OCI-LY1 (cell line): ENCODE measurements at regions not wholly inside any gene's neighbourhood (a gene's known extent, or its start where the extent isn't known, plus 50 kb on each side); places are given as distances from the start of the nearest gene placed in this dataset.

Experiments
- H2AFZ ChIP-seq: fragments of 200-600 bp; sonication (generic), shearing (Covaris generic); 2 replicates; pipeline ENCODE4 v1.6.0; 2014; ENCODE audit warnings: antibody characterized with exemption, mild to moderate bottlenecking, low read length
- H3F3A ChIP-seq: fragments of 200-600 bp; sonication (generic), shearing (Covaris generic); 2 replicates; pipeline ENCODE4 v1.6.0; 2014; ENCODE audit warnings: mild to moderate bottlenecking, antibody characterized with exemption, low read length, moderate library complexity; ENCODE audit not compliant: insufficient read depth
- H3K27ac ChIP-seq: fragments of 200-600 bp; sonication (generic); 2 replicates; pipeline ENCODE4 v1.5.1; 2014; ENCODE audit warnings: low read length, mixed run types, mild to moderate bottlenecking, low read depth; ENCODE audit not compliant: poor library complexity, severe bottlenecking
- H3K27me3 ChIP-seq: fragments of 200-600 bp; sonication (generic); 2 replicates; pipeline ENCODE4 v1.6.0; 2014; ENCODE audit warnings: antibody characterized with exemption, mild to moderate bottlenecking, low read length, moderate library complexity; ENCODE audit not compliant: insufficient read depth
- H3K36me3 ChIP-seq: fragments of 200-600 bp; sonication (generic); 2 replicates; pipeline ENCODE4 v1.6.1; 2014; ENCODE audit warnings: mild to moderate bottlenecking, antibody characterized with exemption, low read length, moderate library complexity, mixed read lengths; ENCODE audit not compliant: insufficient read depth
- H3K4me1 ChIP-seq: fragments of 200-600 bp; sonication (generic); 2 replicates; pipeline ENCODE4 v1.5.1; 2014; ENCODE audit warnings: mild to moderate bottlenecking, low read length, moderate library complexity; ENCODE audit not compliant: insufficient read depth, severe bottlenecking
- H3K4me2 ChIP-seq: fragments of 200-600 bp; sonication (generic), shearing (Covaris generic); 2 replicates; pipeline ENCODE4 v1.6.1; 2014; ENCODE audit warnings: low read length
- H3K4me3 ChIP-seq: fragments of 200-600 bp; sonication (generic); 2 replicates; pipeline ENCODE4 v1.5.1; 2014; ENCODE audit warnings: low read length, low read depth, mild to moderate bottlenecking, mixed read lengths; ENCODE audit not compliant: poor library complexity, severe bottlenecking
- H3K79me2 ChIP-seq: fragments of 200-600 bp; shearing (Covaris generic); 2 replicates; pipeline ENCODE4 v1.6.1; 2016; ENCODE audit warnings: mixed run types, low read length, mixed read lengths; ENCODE audit not compliant: insufficient read depth
- H3K9ac ChIP-seq: fragments of 200-600 bp; sonication (generic), shearing (Covaris generic); 2 replicates; pipeline ENCODE4 v1.6.1; 2014; ENCODE audit warnings: mild to moderate bottlenecking, low read length, mixed read lengths
- H3K9me2 ChIP-seq: fragments of 200-600 bp; sonication (generic), shearing (Covaris generic); 2 replicates; pipeline ENCODE4 v1.6.1; 2014; ENCODE audit warnings: low read depth, mild to moderate bottlenecking, low read length, mixed read lengths
- H3K9me3 ChIP-seq: fragments of 200-600 bp; shearing (Covaris generic); 2 replicates; pipeline ENCODE4 v1.6.1; 2014; ENCODE audit warnings: low read length, mixed read lengths
- H4K20me1 ChIP-seq: fragments of 200-600 bp; sonication (generic), shearing (Covaris generic); 2 replicates; pipeline ENCODE4 v1.6.0; 2016; ENCODE audit warnings: mild to moderate bottlenecking, low read length; ENCODE audit not compliant: insufficient read depth
- EZH2 ChIP-seq: fragments of 200-600 bp; sonication (generic), shearing (Covaris generic); IDR thresholded peaks from 2 replicates; pipeline ENCODE4 v1.8.0; 2017; ENCODE audit warnings: borderline replicate concordance, mixed run types, mild to moderate bottlenecking, antibody characterized with exemption, low read length, moderate library complexity, mixed read lengths
- TF ChIP-seq, protein P1 (sequence below): fragments of 200-600 bp; sonication (generic), shearing (Covaris generic); IDR thresholded peaks from 2 replicates; pipeline ENCODE4 v1.5.1; 2017; ENCODE audit warnings: mild to moderate bottlenecking, antibody characterized with exemption, low read length, moderate library complexity, mixed read lengths

DNA sequence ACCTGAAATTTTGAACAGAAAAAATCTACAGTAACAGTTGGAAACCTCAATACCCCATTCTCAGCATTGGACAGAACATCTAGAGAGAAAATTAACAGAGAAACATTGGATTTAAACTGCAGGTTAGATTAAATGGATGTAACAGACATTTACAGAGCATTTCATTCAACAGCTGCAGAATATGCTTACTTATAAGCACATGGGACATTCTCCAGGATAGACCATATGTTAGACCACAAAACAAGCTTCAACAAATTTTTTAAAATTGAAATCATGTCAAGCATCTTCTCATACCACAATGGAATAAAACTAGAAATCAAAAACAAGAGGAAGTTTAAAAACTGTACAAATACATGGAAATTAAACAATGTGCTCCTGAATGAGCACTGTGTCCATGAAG lies 316.3 kb downstream of the FAM170A start:
- TF ChIP-seq EZH2: no peak
- TF ChIP-seq, protein P1, sequence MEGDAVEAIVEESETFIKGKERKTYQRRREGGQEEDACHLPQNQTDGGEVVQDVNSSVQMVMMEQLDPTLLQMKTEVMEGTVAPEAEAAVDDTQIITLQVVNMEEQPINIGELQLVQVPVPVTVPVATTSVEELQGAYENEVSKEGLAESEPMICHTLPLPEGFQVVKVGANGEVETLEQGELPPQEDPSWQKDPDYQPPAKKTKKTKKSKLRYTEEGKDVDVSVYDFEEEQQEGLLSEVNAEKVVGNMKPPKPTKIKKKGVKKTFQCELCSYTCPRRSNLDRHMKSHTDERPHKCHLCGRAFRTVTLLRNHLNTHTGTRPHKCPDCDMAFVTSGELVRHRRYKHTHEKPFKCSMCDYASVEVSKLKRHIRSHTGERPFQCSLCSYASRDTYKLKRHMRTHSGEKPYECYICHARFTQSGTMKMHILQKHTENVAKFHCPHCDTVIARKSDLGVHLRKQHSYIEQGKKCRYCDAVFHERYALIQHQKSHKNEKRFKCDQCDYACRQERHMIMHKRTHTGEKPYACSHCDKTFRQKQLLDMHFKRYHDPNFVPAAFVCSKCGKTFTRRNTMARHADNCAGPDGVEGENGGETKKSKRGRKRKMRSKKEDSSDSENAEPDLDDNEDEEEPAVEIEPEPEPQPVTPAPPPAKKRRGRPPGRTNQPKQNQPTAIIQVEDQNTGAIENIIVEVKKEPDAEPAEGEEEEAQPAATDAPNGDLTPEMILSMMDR: no peak
- Histone ChIP-seq H3K4me1 (no peaks in the 10 kb centered on the region), H3K36me3 (no peaks in the 10 kb centered on the region), H3K9me2 (no peaks in the 10 kb centered on the region), H3K27ac (no peak overlapping the region), H4K20me1 (no peaks in the 10 kb centered on the region), H2AFZ (no peak overlapping the region), H3K27me3 (no peaks in the 10 kb centered on the region), H3F3A (no peaks in the 10 kb centered on the region), H3K4me2 (no peak overlapping the region), H3K9ac (no peak overlapping the region), H3K79me2 (no peaks in the 10 kb centered on the region), H3K4me3 (no peak overlapping the region), H3K9me3 (no peaks in the 10 kb centered on the region)

DNA sequence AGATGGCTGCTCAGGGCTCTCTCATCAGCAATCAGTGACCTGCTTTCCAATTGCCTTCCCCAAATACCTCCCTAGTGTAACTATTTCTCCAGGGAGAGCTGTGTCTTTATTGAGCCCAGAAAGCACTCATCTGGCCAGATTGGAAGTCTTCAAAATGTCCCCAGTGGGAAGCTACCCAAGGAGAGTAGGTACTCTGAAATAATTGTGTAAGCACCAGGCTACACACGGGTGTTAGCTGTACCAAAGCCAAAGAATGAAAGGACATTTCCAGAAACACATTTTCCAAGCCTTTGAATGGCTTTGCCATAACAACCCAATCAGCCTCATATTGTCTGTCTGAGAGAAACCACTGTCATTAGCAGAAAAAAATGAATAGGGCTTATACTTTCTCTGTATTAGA lies 318.8 kb downstream of the FAM170A start:
- Histone ChIP-seq H4K20me1 (no peaks in the 10 kb centered on the region), H3K36me3 (no peaks in the 10 kb centered on the region), H3K27me3 (no peaks in the 10 kb centered on the region), H3K9me3 (no peaks in the 10 kb centered on the region), H3K27ac (no peak overlapping the region), H3K9ac (no peak overlapping the region), H3K79me2 (no peaks in the 10 kb centered on the region), H3F3A (no peaks in the 10 kb centered on the region), H3K9me2 (no peaks in the 10 kb centered on the region), H3K4me3 (no peak overlapping the region), H3K4me1 (no peaks in the 10 kb centered on the region), H2AFZ (no peak overlapping the region), H3K4me2 (no peak overlapping the region)
- TF ChIP-seq, protein P1: no peak
- TF ChIP-seq EZH2: no peak

DNA sequence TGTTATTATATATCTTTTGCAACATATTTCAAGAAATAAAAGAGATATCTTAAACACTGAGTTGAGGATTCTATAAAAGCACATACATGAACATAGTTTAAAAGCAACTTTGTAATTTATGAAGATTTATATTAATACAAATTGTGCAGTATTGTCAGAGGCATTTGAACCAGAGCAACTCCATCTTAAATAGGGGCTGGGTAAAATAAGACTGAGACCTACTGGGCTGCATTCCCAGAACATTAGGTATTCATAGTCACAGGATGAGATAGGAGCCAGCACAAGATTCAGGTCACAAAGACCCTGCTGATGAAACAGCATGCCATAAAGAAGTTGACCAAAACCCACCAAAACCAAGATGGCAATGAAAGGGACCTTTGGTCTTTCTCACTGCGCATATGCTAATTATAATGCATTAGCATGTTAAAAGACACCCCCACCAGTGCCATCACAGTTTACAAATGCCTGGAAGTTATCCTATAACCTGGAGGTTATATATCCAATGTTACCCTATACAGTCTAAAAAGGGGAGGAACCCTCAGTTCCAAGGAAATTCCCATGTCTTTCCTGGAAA lies 320.2 kb downstream of the FAM170A start:
- Histone ChIP-seq H3K4me3 (no peak overlapping the region), H3K36me3 (no peaks in the 10 kb centered on the region), H2AFZ (no peak overlapping the region), H3K27ac (no peak overlapping the region), H3F3A (no peaks in the 10 kb centered on the region), H3K4me1 (no peaks in the 10 kb centered on the region), H3K4me2 (no peak overlapping the region), H3K79me2 (no peaks in the 10 kb centered on the region), H3K27me3 (no peaks in the 10 kb centered on the region), H3K9ac (no peak overlapping the region), H4K20me1 (no peaks in the 10 kb centered on the region), H3K9me2 (no peaks in the 10 kb centered on the region), H3K9me3 (no peaks in the 10 kb centered on the region)
- TF ChIP-seq, protein P1: no peak
- TF ChIP-seq EZH2: no peak
